HG03108 (cell line): ENCODE measurements at regions not wholly inside any gene's neighbourhood (a gene's known extent, or its start where the extent isn't known, plus 50 kb on each side); places are given as distances from the start of the nearest gene placed in this dataset.

Source experiments
- ATAC-seq: cut with Tn5 transposase; IDR thresholded peaks from one replicate; pipeline ENCODE4 v1.9.1; 2021; ENCODE audit warnings: moderate library complexity; ENCODE audit not compliant: unreplicated experiment

GRCh38 chr13:27367570-27367969 is 56.8 kb upstream of the GTF3A start:
- ATAC-seq: no peak

GRCh38 chr13:27370305-27370872 is 54.0 kb upstream of the GTF3A start:
- ATAC-seq: no peak

- no peak for ATAC-seq
Observed at GRCh38 chr13:27371932-27372331, 52.5 kb upstream of the GTF3A start.

GRCh38 chr13:27372896-27373295 is 51.5 kb upstream of the GTF3A start:
- no peak for ATAC-seq

GRCh38 chr13:27374126-27374613 is 50.2 kb upstream of the GTF3A start:
- no peak for ATAC-seq
